ENCODE measurements at regions not wholly inside any gene's neighbourhood (a gene's known extent, or its start where the extent isn't known, plus 50 kb on each side); places are given as distances from the start of the nearest gene placed in this dataset.
"Not testable (repeated sequence)": the region's sequence is repeated elsewhere in the genome, so short reads cannot be mapped to it uniquely, and the experiment has no call there.

GRCh38 chr12:68984796-68985573, 52.0 kb upstream of the CPM start:
- no peak for DNase-seq (ENCODE audit: low spot score)

GRCh38 chr12:68997526-68997925, 64.6 kb upstream of the CPM start:
- not testable (repeated sequence) for DNase-seq (ENCODE audit: low spot score)

- DNase-seq (ENCODE audit: low spot score), result no peak
Observed at GRCh38 chr12:68998041-68998440, 65.1 kb upstream of the CPM start.

- no peak for DNase-seq (ENCODE audit: low spot score)
Observed at GRCh38 chr12:69000074-69000473, 67.1 kb upstream of the CPM start.

- DNase-seq (ENCODE audit: low spot score), result no peak
Observed at GRCh38 chr12:69000540-69001243, 67.7 kb upstream of the CPM start.

- DNase-seq (ENCODE audit: low spot score), result no peak
Observed at GRCh38 chr12:69001251-69001650, 68.3 kb upstream of the CPM start.

GRCh38 chr12:69002969-69003368, 70.0 kb upstream of the CPM start:
- no peak for DNase-seq (ENCODE audit: low spot score)

- DNase-seq (ENCODE audit: low spot score), result no peak
Observed at GRCh38 chr12:69003991-69004390, 71.0 kb upstream of the CPM start.

GRCh38 chr12:69007101-69007854, 74.3 kb upstream of the CPM start:
- DNase-seq (ENCODE audit: low spot score), result no peak

GRCh38 chr12:69007855-69008351, 74.9 kb upstream of the CPM start:
- no peak for DNase-seq (ENCODE audit: low spot score)

GRCh38 chr12:69008520-69008919, 75.5 kb upstream of the CPM start:
- DNase-seq (ENCODE audit: low spot score), result no peak

GRCh38 chr12:69014047-69014446, 81.1 kb upstream of the CPM start:
- DNase-seq (ENCODE audit: low spot score), result no peak

- no peak for DNase-seq (ENCODE audit: low spot score)
Observed at GRCh38 chr12:69015017-69015416, 82.0 kb upstream of the CPM start.

- no peak for DNase-seq (ENCODE audit: low spot score)
Observed at GRCh38 chr12:69015831-69016230, 82.9 kb upstream of the CPM start.

GRCh38 chr12:69019082-69019481, 86.1 kb upstream of the CPM start:
- DNase-seq (ENCODE audit: low spot score), result no peak

GRCh38 chr12:69019910-69020309, 86.9 kb upstream of the CPM start:
- DNase-seq (ENCODE audit: low spot score), result no peak

GRCh38 chr12:69022674-69023073, 89.7 kb upstream of the CPM start:
- no peak for DNase-seq (ENCODE audit: low spot score)

- no peak for DNase-seq (ENCODE audit: low spot score)
Observed at GRCh38 chr12:69023840-69024239, 90.9 kb upstream of the CPM start.

GRCh38 chr12:69024413-69024812, 91.4 kb upstream of the CPM start:
- DNase-seq (ENCODE audit: low spot score), result no peak

- no peak for DNase-seq (ENCODE audit: low spot score)
Observed at GRCh38 chr12:69024907-69025306, 91.9 kb upstream of the CPM start.

- DNase-seq (ENCODE audit: low spot score), result no peak
Observed at GRCh38 chr12:69026336-69026735, 93.4 kb upstream of the CPM start.

GRCh38 chr12:69027411-69027881, 94.5 kb upstream of the CPM start:
- no peak for DNase-seq (ENCODE audit: low spot score)

All from CD4-positive, alpha-beta T cell treated with Interleukin-6 at 100 ng/mL for 8 hours (primary cell).